Smooth muscle cell (in vitro differentiated cells): ENCODE measurements at regions not wholly inside any gene's neighbourhood (a gene's known extent, or its start where the extent isn't known, plus 50 kb on each side); places are given as distances from the start of the nearest gene placed in this dataset.

Source experiments
- DNase-seq: peaks from one replicate; lab custom pipeline; 2025; ENCODE audit not compliant: unreplicated experiment; lab: John Stamatoyannopoulos, UW
- H2AFZ ChIP-seq: fragments of 200-600 bp; sonication (generic); 2 replicates; pipeline ENCODE4 v1.6.0; 2016; ENCODE audit warnings: antibody characterized with exemption, low read depth, mild to moderate bottlenecking
- H3F3A ChIP-seq: fragments of 200-600 bp; sonication (generic); 2 replicates; pipeline ENCODE4 v1.6.0; 2017; ENCODE audit warnings: antibody characterized with exemption, low read depth
- H3K27ac ChIP-seq: fragments of 200-600 bp; sonication (generic); 2 replicates; pipeline ENCODE4 v1.5.1; 2016; ENCODE audit warnings: low read depth, mild to moderate bottlenecking
- H3K27me3 ChIP-seq: fragments of 200-600 bp; sonication (generic); 2 replicates; pipeline ENCODE4 v1.6.1; 2016; ENCODE audit warnings: low read depth, mild to moderate bottlenecking
- H3K36me3 ChIP-seq: fragments of 200-600 bp; sonication (generic); 2 replicates; pipeline ENCODE4 v1.5.1; 2016; ENCODE audit warnings: low read depth
- H3K4me1 ChIP-seq: fragments of 200-600 bp; sonication (generic); 2 replicates; pipeline ENCODE4 v1.5.1; 2016; ENCODE audit warnings: low read depth
- H3K4me2 ChIP-seq: fragments of 200-600 bp; sonication (generic); 2 replicates; pipeline ENCODE4 v1.6.0; 2016; ENCODE audit warnings: mild to moderate bottlenecking
- H3K4me3 ChIP-seq: fragments of 200-600 bp; sonication (generic); 2 replicates; pipeline ENCODE4 v1.5.1; 2016; ENCODE audit warnings: mild to moderate bottlenecking
- H3K79me2 ChIP-seq: fragments of 200-600 bp; sonication (generic); 2 replicates; pipeline ENCODE4 v1.6.0; 2016; ENCODE audit warnings: low read depth, mild to moderate bottlenecking
- H3K9ac ChIP-seq: fragments of 200-600 bp; sonication (generic); 2 replicates; pipeline ENCODE4 v1.6.0; 2016; ENCODE audit warnings: low read depth
- H3K9me3 ChIP-seq: fragments of 200-600 bp; sonication (generic); replicated peaks from 2 replicates; pipeline ENCODE4 v1.5.1; 2016; ENCODE audit warnings: low read depth
- H4K20me1 ChIP-seq: fragments of 200-600 bp; sonication (generic); 2 replicates; pipeline ENCODE4 v1.6.0; 2016; ENCODE audit warnings: low read depth
- WGBS: methylation state at CpG from one replicate; pipeline ENCODE4 v1.1.7; 2016; ENCODE audit warnings: low lambda C conversion rate; 5-methylcytosine and 5-hydroxymethylcytosine counted together
- TF ChIP-seq, protein P1 (sequence below): fragments of 200-600 bp; sonication (generic); IDR thresholded peaks from 2 replicates; pipeline ENCODE4 v1.5.1; 2017; ENCODE audit warnings: borderline replicate concordance, mild to moderate bottlenecking, antibody characterized with exemption; ENCODE audit not compliant: insufficient read depth, poor library complexity, severe bottlenecking

DNA sequence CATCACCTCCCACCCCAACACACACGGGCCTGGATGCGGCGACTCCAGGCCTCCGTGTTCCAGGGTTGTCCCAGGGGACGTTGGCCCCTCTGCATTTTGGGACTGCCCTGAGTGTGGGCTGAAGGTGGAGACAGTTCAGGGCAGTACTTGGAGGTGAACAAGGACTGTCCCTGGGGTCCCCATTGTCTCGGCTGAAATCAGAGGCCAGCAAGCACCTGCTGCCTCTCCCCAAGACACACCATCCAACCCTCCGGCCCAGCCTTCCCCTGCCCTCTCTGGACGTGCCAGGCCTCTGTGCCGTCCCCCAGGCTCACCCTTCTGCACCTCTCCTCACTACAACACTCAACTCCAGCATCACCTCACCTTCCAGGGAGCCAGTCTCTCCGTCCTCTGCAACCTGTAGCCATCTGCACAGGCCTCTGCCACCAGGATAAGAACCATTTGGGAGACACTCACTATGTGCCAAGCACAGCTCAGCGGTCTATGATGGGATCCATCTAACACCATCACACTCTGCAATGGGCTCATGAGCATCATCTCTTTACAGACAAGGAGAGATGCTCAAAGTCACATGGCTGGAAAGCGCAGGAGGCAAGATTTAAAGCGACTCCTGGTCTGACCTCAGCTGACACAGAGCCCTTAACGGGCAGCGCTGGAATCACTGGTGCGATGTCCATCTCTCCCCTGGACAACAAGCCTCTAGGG is 104.5 kb upstream of the SEC14L1 start:
- H2AFZ ChIP-seq = no peak overlapping the region
- H3K27ac ChIP-seq = no peak overlapping the region
- no peaks in the 10 kb centered on the region for H3K9me3 ChIP-seq
- 93% methylated on average over 16 of the region's 16 CpGs for WGBS
- H3K79me2 ChIP-seq = no peaks in the 10 kb centered on the region
- no peaks in the 10 kb centered on the region for H3K27me3 ChIP-seq
- no peak overlapping the region for H3K9ac ChIP-seq
- no peak overlapping the region for H3K4me2 ChIP-seq
- H3K4me1 ChIP-seq = no peaks in the 10 kb centered on the region
- no peaks in the 10 kb centered on the region for H3K36me3 ChIP-seq
- DNase-seq = no peak
- TF ChIP-seq, protein P1, sequence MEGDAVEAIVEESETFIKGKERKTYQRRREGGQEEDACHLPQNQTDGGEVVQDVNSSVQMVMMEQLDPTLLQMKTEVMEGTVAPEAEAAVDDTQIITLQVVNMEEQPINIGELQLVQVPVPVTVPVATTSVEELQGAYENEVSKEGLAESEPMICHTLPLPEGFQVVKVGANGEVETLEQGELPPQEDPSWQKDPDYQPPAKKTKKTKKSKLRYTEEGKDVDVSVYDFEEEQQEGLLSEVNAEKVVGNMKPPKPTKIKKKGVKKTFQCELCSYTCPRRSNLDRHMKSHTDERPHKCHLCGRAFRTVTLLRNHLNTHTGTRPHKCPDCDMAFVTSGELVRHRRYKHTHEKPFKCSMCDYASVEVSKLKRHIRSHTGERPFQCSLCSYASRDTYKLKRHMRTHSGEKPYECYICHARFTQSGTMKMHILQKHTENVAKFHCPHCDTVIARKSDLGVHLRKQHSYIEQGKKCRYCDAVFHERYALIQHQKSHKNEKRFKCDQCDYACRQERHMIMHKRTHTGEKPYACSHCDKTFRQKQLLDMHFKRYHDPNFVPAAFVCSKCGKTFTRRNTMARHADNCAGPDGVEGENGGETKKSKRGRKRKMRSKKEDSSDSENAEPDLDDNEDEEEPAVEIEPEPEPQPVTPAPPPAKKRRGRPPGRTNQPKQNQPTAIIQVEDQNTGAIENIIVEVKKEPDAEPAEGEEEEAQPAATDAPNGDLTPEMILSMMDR = no peak
- H3F3A ChIP-seq = no peaks in the 10 kb centered on the region
- no peaks in the 10 kb centered on the region for H4K20me1 ChIP-seq
- no peak overlapping the region for H3K4me3 ChIP-seq

DNA sequence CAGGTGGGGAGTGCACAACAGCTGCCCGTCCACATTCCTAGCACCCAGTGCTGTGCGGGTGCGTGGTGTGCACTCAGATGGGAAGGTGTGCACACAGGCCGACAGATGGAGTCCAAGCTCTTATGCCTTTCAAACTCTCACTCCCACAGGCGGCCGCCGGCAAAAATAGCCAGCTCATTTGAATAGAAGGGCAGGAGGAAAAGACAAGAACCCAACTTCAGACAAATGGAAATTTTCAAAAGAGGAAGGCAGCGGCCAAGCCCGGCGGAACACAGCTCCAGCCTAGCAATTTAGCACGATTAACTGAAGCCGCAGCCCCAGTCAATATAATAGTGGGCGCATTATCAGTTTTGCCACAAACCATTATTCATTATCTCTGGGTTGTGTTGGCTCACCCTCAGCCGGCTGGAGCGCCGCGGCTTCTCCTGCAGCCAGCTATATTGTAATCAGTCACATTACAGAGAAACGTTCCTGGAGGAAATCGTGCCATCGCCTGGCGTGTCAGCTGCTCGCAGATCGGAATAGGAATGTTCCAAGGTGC is 103.9 kb upstream of the SEC14L1 start:
- H3F3A ChIP-seq = no peaks in the 10 kb centered on the region
- no peaks in the 10 kb centered on the region for H4K20me1 ChIP-seq
- DNase-seq = no peak
- TF ChIP-seq, protein P1 = no peak
- WGBS = 90% methylated on average over 23 of the region's 23 CpGs
- H3K36me3 ChIP-seq = no peaks in the 10 kb centered on the region
- H3K4me2 ChIP-seq = no peak overlapping the region
- H3K9ac ChIP-seq = no peak overlapping the region
- no peak overlapping the region for H3K4me3 ChIP-seq
- no peaks in the 10 kb centered on the region for H3K79me2 ChIP-seq
- no peaks in the 10 kb centered on the region for H3K27me3 ChIP-seq
- H3K27ac ChIP-seq = no peak overlapping the region
- no peaks in the 10 kb centered on the region for H3K9me3 ChIP-seq
- no peak overlapping the region for H2AFZ ChIP-seq
- H3K4me1 ChIP-seq = no peaks in the 10 kb centered on the region

DNA sequence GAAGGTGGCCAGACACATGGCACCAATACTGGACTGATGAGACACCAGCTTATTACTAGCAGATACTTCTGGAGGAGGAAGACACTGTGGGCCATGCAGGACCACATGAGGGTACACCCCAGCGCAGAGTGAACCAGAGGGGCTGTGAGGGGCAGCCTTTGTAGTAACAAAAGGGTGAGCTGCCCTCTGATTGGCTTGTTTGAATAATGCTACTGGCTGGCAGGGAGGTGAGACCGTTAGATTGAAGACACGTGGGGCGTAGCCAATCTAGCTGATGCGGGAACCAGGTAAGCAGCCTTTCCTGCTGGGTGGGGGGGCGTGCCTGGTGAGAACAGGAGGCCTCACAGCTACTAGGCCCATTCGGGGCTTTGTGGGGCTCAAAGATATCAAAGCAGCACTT is 102.8 kb upstream of the SEC14L1 start:
- no peaks in the 10 kb centered on the region for H3K79me2 ChIP-seq
- no peak for DNase-seq
- 91% methylated on average over 7 of the region's 7 CpGs for WGBS
- H2AFZ ChIP-seq = no peak overlapping the region
- H3K4me1 ChIP-seq = no peaks in the 10 kb centered on the region
- TF ChIP-seq, protein P1 = no peak
- H3F3A ChIP-seq = no peaks in the 10 kb centered on the region
- H3K27ac ChIP-seq = no peak overlapping the region
- no peaks in the 10 kb centered on the region for H3K36me3 ChIP-seq
- no peaks in the 10 kb centered on the region for H4K20me1 ChIP-seq
- H3K4me3 ChIP-seq = no peak overlapping the region
- no peak overlapping the region for H3K4me2 ChIP-seq
- H3K27me3 ChIP-seq = no peaks in the 10 kb centered on the region
- H3K9me3 ChIP-seq = no peaks in the 10 kb centered on the region
- H3K9ac ChIP-seq = no peak overlapping the region
